ENCODE measurements at regions not wholly inside any gene's neighbourhood (a gene's known extent, or its start where the extent isn't known, plus 50 kb on each side); places are given as distances from the start of the nearest gene placed in this dataset.

DNA sequence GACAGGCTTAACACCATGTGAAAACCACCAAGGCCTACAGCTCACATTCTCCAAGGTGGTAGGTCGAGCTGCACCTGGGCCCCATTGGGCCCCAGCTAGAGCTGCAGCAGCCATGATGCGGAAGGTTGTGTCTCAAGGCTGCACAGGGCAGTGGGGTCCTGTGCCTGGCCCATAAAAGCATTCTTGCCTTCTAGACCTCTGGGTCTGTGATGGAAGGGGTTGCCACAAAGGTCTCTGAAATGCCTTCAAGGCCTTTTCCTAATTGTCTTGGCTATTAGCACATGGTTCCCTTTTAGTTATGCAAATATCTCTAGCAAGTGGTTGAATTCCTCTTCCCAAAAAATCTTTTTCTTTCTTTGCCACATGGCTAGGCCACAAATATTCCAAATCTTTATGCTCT lies 52.5 kb upstream of the C11orf58 start:
- DNase-seq (ENCODE audit: low read depth in 2 of 2, low spot score in 1 of 2), result no peak

DNA sequence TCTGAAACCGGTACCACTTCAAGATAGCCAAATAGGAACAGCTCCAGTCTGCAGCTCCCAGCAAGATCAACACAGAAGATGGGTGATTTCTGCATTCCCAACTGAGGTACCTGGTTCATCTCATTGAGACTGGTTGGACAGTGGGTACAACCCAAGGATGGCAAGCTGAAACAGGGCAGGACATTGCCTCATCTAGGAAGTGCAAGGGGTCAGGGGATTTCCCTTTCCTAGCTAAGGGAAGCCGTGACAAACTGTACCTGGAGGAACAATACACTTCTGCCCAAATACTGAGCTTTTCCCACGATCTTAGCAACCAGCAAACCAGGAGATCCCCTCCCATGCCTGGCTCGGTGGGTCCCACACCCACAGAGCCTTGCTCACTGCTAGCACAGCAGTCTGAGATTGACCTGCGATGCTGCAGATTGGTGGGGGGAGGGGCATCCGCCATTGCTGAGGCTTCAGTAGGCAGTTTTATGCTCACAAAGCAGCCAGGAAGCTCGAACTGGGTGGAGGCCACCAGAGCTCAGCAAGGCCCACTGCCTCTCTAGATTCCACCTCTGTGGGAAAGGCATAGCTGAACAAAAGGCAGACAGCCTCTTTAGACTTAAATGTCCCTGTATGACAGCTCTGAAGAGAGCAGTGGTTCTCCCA lies 59.9 kb upstream of the C11orf58 start:
- no peak for DNase-seq (ENCODE audit: low read depth in 2 of 2, low spot score in 1 of 2)

DNA sequence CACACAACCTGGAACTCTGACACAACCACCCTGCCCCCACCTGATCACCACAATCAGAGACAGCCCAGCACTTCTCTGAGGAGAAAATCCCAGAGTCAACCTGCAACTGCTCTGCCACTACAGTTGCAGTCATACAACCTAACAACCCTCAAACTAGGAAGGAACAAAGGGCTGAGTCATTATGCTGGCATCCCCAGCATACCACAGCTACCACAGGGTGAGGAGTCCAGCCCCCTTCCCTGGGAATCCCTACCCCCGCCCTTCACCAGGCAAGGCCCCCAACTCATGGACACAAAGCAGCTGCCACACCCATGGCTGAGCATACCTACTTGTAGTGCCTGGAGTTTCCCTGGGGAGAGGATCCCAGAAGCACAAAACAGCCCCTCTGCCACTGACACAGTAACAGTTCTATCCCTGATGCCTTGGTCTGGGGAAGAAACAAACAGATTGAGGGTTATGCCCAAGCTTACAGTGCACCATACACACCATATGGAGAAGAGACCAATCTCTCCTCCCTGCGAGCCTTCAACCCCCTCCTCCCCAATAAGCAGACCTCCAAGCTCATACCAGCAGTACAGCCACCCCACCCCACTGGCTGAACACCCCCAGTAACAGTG lies 68.5 kb upstream of the C11orf58 start:
- no peak for DNase-seq (ENCODE audit: low read depth in 2 of 2, low spot score in 1 of 2)

DNA sequence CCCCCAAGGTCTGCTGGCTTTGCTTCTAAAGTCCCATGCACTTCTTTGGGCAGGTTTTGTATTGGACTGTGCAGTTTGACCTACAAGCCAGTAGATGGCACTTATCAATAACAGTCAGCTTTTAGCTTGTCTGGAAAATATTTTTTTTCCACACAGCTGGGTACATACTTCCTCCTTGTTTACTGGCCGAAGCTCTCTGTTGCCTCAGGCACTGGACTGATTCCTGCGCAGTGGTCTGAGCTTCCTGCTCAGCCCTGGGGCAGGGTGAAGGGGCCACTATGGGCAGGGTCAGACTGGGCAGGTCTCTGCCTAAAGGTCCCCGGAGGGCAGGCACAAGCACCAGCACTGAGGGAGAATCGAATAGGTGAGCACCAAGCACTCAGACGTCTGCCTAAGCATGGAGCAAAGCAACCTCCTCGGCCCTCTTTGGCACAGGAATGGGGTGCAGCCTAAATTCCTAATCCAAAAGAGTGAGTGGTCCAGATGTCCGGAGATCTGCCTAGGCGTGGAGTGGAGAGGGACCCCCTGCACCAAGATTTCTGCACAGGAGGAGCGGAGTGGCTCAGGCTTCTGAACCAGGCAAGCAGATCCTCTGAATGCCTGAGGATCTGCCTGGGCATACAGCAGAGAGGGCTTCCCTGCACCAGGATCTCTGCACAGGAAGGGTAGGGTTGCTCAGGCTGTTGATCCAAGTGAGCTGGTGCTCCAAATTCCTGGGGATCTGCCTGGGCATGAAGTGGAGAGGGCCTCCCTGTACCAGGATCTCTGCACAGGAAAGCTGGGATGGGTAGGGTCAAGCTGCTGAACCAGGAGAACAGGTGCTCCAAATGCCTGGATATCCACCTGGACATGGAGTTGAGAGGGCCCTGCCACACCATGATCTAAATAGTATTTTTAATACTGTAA lies 105.9 kb upstream of the C11orf58 start:
- no peak for DNase-seq (ENCODE audit: low read depth in 2 of 2, low spot score in 1 of 2)

DNA sequence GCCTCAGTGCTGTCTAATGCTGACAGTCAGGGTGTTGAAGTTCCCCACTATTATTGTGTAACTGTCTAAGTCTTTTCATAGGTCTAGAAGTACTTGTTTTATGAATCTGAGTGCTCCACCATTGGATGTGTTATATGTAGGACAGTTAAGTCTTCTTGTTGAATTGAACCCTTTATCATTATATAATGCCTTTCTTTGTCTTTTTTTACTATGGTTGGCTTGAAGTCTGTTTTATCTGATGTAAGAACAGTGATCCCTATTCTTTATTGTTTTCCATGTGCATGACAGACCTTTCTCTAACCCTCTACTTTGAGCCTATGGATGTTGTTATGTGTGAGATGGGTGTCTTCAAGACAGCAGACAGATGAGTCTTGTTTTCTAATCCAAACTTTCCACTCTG lies 107.8 kb upstream of the C11orf58 start:
- no peak for DNase-seq (ENCODE audit: low read depth in 2 of 2, low spot score in 1 of 2)

DNA sequence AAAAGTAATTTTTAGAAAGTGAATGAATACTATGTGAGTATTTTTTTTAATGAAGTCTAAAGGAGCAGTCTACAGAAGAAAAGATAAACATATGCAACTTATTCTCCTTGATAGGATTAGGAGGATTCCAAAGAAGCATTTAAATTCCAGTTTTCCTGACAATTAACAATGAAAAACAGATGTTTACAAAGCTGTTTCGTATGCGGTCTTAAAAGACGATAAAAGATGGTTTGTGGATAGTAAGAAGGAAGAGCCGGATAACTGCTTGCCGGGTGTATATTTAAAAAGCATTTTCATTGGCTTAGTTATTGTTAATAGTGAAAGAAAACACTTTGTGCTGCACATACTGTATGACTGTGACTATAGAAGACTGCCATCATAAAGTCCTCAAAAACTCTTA lies 120.0 kb upstream of the C11orf58 start:
- DNase-seq (ENCODE audit: low read depth in 2 of 2, low spot score in 1 of 2), result no peak

DNA sequence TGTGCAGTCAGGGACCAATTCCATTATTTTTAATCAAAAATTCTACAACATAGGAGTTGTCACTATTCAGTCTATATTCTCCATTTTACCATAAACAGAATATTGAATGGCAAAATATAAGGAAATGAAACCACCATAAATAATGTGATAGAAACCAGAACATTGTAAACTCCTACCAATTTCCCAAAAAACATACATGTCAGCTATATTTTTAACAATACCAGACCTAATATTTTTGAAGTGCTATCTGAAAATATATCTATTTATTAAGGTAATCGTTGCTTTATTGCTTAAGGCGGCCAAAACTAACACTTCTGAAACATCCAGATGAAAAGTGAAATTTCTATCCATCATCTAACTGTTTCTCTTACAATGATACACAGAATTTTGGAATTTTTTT lies 123.0 kb upstream of the C11orf58 start:
- no peak for DNase-seq (ENCODE audit: low read depth in 2 of 2, low spot score in 1 of 2)

DNA sequence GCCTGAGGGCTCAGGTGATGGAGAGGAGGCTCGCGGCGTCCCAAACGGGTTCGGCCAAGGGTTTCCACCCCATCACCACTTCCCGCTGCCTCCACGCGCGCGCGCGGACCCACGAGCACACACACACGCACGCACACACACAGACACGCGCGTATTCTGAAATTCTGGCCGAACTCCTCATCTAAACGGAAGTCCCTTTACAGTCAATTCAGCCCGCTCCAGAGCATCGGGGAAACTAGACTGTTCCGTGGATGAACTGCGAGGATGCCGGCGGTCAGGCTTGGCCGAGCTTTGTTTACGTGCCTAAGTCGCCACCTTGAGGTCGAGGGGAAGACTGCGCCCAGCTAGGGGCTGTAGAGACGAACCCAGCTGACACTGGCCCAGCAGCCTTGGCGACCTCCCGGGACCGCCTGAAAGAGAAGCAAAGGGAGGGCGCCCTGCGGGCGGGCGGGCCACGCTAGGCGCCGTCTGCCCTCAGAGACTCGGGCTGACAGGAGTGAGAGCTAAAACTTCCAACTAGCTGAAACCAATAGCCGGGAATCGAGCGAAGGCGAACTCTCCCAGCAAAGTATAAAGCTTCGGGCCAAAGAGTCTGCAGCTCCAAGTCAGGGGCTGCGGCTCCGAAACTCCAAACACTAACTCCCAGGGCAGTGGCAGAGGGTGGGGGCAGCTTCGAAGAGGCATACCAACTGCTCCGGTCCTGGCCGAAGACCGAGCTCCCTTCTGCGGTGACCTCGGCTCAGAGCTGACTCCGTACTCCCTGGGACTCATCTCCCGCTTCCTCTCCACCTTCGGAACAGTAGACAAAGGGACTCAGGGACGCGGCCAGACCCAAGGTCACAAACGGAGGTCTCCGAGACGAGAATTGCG lies 124.7 kb upstream of the C11orf58 start:
- DNase-seq (ENCODE audit: low read depth in 2 of 2, low spot score in 1 of 2), result peak in 1 of 2 donors; percentile 25

DNA sequence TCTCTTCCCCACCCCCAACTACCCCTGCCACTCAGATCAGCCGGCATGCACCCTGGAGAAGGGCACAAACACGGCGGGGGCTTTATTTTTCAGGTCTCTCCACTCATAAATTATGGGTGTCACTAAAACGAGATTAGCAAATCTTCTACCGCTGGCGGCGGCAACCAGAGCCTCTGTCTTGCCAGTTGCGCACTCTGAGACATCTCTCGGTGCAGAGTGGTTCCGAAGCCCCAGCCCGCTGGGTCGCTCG lies 125.3 kb upstream of the C11orf58 start:
- DNase-seq (ENCODE audit: low read depth in 2 of 2, low spot score in 1 of 2), result no peak

DNA sequence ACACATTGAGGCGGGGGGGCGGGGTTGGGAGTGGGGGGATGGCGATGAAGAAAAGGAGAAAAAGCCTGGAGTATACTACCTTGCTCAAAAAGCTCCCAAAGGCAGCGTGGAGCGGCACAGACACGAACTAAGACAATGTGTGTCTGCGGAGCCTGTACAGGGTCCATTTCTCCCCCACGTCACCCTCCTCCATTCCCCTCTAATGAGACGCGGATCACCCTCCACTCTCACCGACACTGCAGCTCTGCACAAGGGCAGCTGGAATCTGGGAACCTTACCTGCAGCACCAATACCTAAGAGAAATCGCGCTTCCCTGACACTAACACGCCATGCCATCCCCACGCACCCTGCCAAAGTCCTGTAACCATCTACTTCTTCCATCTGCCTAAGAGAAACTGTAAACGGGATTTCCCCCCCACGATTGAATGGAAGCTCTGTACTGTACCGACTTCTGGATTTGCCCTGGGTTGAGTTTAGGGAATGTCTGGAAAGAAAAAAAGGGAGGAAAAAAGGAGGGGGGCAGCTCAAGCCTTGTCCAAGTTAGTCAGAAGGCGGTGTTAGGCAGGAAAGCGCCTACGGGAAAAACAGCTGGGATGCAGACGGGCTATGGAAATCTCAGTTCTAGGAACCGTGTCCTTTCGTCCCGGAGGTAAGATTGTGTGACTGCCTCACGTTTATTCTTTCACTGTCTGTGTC lies 125.7 kb upstream of the C11orf58 start:
- DNase-seq (ENCODE audit: low read depth in 2 of 2, low spot score in 1 of 2), result no peak

DNA sequence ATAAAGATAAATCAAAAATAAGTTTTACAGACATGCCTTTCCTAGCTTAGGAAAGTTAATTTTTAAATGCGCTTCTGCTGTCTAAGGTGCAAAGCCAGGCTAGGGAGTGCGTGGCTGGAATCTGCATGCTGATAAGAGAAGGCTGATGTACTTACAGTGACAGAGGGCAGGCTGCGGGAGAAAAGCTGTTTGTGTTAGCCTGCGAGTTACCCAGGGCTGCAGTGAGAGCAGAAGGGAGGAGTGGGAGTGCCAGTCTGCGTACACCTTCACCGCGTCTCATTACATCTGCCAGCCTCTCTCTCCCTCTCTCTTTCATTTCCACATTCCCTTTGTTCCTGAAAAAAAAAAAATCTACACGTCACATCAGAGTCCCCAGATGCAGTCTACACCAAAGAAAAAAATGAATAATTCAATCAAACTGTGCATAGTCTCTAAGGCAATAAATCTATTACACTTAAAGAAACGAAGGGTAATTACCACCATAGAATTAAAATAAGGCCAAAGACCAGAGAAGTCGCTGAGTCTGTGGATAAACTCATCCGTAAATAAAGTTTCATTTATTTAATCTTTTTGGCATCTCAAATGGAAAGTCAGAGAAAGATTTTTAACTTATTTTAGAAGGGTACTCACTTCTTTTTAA lies 126.4 kb upstream of the C11orf58 start:
- no peak for DNase-seq (ENCODE audit: low read depth in 2 of 2, low spot score in 1 of 2)

DNA sequence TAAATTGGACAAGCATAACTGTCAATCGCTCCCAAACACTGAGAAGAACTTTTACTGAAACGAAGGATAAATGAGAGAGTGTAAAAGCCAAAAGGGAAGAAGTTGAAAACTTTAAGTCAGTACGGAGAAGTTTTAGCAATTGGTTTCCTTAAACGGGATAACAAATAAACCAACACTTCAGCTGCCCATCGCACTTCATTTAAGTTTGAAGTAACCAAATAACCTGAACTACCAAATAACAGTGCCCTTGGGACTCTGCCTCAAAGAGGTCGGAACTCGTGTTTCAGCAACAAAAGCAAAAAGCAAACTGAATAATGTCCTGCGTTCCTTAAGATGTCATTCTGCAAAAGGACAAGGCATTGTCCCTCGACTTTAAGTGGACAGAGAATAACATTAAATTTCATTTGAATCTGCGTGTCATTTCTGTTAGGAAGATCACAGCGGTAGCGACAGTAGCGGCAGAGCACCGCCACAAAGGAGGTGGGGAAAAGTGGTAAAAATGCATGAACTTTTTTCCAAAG lies 127.0 kb upstream of the C11orf58 start:
- no peak for DNase-seq (ENCODE audit: low read depth in 2 of 2, low spot score in 1 of 2)

DNA sequence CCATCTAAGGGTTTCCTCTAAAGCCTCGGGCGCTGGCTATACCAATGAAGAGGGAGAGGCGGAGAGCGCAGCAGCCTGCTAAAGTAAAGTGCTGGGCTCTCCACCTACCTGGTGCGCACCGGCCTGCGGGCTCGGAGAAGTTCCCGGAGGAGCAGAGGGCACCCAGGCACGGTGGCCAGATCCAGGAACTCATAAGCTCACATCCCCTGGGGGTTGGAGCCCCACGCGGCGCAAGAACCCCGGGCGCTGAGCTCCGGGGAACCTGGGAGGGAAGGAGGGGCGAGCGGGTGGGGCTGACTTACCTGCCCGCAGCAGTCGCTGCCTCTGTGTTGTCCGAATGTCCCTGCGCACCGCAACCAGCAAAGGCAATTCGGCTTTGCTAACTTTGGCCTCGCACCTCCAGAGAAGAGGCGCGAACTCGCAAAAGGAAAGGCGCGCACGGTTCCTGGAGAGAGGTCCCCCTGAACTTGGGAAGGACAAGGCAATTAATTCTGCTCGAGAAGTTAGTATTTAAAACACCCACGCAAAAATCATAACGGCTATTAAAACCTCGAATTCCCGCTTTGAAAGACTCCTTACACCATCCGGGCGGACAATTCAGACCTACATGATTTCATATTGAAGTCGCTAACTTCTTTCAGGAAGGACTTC lies 127.6 kb upstream of the C11orf58 start:
- DNase-seq (ENCODE audit: low read depth in 2 of 2, low spot score in 1 of 2), result no peak

DNA sequence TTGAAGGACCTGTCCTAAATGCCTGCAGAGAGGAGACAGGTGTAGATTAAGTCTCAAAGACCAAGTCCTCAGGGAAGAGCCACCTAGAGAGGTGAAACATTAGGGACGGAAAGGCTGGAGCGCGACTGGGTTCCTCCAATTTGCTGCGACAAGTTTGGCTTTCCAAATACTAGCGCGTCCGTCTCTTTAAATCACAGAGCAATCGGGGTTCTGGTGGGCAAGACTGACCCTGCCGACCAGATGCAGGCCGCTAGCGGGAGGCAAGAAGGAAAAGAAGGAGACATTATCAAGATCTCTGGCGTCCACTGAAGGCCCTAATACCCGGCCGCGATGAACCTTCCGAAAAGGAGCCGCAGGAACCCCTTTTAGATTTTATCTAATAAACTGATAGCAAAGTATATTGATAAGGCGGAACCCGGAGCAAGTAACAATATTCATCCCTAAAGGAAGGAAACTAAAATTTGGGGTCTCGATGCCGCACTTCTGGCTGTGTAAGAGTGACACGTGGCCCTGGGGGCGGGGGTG lies 128.2 kb upstream of the C11orf58 start:
- DNase-seq (ENCODE audit: low read depth in 2 of 2, low spot score in 1 of 2), result no peak

DNA sequence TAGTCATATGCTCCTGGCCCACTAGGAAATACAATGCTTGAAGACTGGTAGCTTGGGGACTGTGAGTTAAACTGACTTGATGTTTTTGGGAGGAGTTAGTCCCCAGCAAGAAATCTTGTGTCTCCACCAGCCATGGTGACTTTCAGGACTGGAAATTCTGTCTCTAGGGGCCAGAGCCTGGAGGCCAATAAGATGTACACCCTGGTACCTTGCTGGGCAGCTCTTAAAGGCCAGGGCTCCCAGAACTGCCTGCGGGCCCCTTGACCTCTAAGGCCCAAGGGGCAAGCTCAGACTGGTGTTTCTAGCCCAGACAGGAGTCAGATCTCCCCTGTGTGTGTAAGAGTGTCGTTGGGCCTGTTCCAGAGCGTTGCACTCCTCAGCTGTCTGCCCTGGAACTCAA lies 128.7 kb upstream of the C11orf58 start:
- DNase-seq (ENCODE audit: low read depth in 2 of 2, low spot score in 1 of 2), result no peak

DNA sequence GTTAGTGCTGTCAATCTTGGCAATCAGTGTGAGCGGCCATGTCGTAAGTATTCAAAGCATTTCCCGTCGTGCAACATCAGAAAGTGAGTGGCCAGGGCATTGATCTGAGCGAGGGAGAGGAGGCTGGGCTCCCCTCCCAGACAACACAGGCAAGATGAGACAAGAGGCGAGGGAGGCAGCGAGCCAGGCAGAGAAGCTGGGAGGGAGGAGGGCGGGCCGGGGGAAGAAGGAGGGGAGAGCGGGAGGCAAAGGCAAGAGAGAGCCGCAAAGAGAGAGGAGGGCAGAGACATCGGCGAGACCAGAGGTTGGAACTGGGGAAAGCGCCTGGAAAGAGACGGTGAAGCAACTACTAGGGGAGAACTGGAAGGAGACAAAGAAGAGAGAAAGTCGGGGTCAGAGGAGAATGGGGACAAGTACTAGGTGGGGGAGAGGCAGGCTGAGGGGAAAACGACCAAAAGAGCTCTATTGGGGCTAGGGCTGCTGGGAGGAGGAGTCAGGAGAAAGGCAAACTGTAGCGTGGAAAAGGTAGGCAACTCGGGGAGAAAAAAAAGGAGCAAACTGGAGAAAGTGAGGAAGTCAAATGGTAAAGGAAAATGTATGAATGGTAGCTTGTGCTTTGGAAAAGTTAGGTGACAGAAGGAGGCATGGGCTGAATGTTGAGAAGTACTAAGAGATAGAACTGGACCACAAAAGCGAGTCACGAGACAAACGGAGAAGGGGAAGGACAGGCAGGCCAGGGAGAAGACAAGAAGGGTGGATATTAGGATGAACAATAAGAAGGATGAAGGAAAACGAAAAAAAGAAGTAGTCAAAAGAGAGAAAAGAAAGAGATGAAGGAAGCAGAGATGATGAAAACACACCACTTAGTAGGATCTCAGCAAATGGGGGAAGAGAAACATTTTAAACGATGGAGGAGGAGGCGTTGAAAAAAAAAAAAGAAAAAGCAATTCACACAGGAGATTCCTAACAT lies 130.5 kb upstream of the C11orf58 start:
- DNase-seq (ENCODE audit: low read depth in 2 of 2, low spot score in 1 of 2), result no peak

DNA sequence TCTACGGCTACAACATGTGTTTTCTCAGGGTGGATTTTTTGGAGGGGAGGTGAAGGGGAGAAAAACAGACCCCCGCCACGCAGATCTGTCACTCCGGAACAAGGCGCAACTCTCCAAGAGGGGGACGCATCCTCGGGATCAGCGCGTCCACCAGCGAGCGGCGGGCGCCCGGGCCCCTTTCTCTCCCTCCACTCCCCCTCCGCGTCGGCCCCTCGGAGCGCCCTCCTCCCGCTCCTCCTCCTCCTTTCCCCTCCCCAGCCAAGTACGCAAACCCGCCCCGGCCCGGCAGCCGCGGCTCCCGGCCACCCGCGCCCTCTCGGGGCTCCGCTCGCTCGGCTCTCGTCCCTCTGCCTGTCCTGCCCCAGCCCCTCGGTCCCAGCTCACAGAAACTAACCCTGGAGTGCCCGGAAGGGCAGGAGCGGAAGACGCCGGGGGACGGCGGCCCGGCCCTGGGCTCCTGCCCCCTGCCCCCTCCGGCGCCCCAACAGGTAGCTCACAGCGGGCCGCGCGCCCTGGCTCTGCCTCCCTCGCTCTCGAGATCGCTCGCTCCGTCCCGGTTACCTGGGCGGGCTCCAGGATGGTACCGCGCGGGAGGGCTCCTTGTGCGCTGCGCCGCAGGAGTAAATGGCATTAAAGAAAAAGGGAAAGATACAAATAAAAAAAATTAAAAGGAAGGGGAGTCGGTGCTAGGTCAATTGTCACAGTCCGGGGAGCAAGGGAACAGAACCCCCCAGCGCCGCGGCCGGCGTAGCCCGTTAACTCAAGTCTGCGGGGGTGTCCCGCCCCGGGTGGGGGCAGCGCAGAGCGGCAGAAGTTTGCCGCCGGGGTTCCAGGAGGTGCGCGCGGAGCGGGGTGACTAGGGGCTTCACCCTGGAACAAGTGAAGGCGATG lies 131.4 kb upstream of the C11orf58 start:
- DNase-seq (ENCODE audit: low read depth in 2 of 2, low spot score in 1 of 2), result no peak

All from stimulated activated CD8-positive, alpha-beta memory T cell treated with anti-CD3 and anti-CD28 coated beads, Interleukin-4, amount 100 ng/mL, for 1 hour (primary cell).